Brain microvascular endothelial cell (primary cell): ENCODE measurements at regions not wholly inside any gene's neighbourhood (a gene's known extent, or its start where the extent isn't known, plus 50 kb on each side); places are given as distances from the start of the nearest gene placed in this dataset.

Experiments
- DNase-seq: peaks from one replicate; pipeline ENCODE4 v3.0.0-alpha.2; 2020
- H3K27ac ChIP-seq: fragments of 250-450 bp; sonication (Bioruptor Pico); 2 replicates; pipeline ENCODE4 v1.5.1; 2020; ENCODE audit warnings: mild to moderate bottlenecking, moderate library complexity
- H3K27me3 ChIP-seq: fragments of 250-450 bp; sonication (Bioruptor Pico); replicated peaks from 2 replicates; pipeline ENCODE4 v1.5.1; 2020; ENCODE audit warnings: mild to moderate bottlenecking
- H3K36me3 ChIP-seq: fragments of 250-450 bp; sonication (Bioruptor Pico); replicated peaks from 2 replicates; pipeline ENCODE4 v1.5.1; 2020; ENCODE audit warnings: mild to moderate bottlenecking
- H3K4me3 ChIP-seq: 2 replicates; pipeline ENCODE4 v1.5.1; 2011; ENCODE audit warnings: low read depth, mild to moderate bottlenecking, control low read depth, low read length, moderate library complexity
- CTCF ChIP-seq: IDR thresholded peaks from 2 replicates; pipeline ENCODE4 v1.5.1; 2011; ENCODE audit warnings: low read depth, mild to moderate bottlenecking, moderate library complexity, low read length, control low read depth, inconsistent platforms; ENCODE audit errors: missing control alignments
- in situ Hi-C: cut with HindIII; loops from 2 replicates; pipeline ENCODE4 v1.10.0; 2017; ENCODE audit warnings: low sequenced_read_pairs, low pct_ligation_motif_present

DNA sequence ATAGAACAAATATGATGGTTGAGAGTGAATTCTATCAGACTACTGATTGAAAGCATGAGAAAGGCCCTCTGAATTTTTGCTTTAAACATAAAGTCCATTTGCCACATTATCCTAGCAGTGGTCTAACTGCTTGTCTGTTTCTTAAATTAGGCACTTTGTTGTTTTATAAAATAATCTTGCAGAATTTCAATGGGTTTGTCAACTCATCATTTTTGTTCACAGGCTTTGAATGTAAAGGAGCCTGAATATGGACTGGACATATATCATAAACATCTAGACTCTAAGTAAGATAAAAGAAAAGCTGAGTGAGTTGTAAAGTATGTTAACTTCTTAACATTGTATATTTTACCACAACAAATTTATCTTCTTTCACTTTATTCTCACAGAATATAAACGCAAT is 845.9 kb downstream of the SUCLG1 start:
- DNase-seq, result no peak
- in situ Hi-C loops, result no loop called here
- Histone ChIP-seq H3K4me3 (no peak overlapping the region), H3K27ac (no peak overlapping the region), H3K36me3 (no peaks in the 10 kb centered on the region), H3K27me3 (no peaks in the 10 kb centered on the region)
- TF ChIP-seq CTCF, result no peak

- DNase-seq, result no peak
- Histone ChIP-seq H3K36me3 (no peaks in the 10 kb centered on the region), H3K27me3 (no peaks in the 10 kb centered on the region), H3K4me3 (no peak overlapping the region), H3K27ac (no peak overlapping the region)
- TF ChIP-seq CTCF, result no peak
- in situ Hi-C loops, result no loop called here
Measured at GRCh38 chr2:83602753-83603152, 856.3 kb downstream of the SUCLG1 start.

GRCh38 chr2:83596592-83597282 is 862.3 kb downstream of the SUCLG1 start:
- in situ Hi-C loops, result no loop called here
- no peak for DNase-seq
- no peak for TF ChIP-seq CTCF

DNA sequence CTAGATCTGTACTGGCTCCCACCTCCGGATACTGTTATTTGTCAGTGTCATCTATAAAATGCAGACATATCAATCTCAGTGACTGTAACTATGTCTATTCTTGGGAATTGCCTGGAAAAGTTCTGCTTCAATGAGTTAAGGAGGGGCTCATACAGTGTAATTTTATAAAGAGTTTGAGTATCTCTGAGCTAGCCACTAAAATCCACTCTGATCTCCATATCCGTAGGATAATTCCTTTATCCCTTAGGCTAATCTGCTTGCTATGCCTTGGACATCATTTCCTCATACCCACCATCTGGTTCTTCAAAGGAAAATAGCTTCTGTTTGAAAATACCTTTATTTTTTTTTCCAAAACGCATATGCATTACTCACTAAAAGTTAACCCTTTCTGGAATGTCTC is 863.2 kb downstream of the SUCLG1 start:
- in situ Hi-C loops, result no loop called here
- Histone ChIP-seq H3K36me3 (no peaks in the 10 kb centered on the region), H3K27ac (no peak overlapping the region), H3K27me3 (no peaks in the 10 kb centered on the region), H3K4me3 (no peak overlapping the region)
- no peak for TF ChIP-seq CTCF
- DNase-seq, result no peak

More at GRCh38 chr2:83596592-83597282, 862.3 kb downstream of the SUCLG1 start:
- Histone ChIP-seq H3K36me3 (no peaks in the 10 kb centered on the region), H3K4me3 (no peak overlapping the region), H3K27ac (no peak overlapping the region), H3K27me3 (no peaks in the 10 kb centered on the region)

DNA sequence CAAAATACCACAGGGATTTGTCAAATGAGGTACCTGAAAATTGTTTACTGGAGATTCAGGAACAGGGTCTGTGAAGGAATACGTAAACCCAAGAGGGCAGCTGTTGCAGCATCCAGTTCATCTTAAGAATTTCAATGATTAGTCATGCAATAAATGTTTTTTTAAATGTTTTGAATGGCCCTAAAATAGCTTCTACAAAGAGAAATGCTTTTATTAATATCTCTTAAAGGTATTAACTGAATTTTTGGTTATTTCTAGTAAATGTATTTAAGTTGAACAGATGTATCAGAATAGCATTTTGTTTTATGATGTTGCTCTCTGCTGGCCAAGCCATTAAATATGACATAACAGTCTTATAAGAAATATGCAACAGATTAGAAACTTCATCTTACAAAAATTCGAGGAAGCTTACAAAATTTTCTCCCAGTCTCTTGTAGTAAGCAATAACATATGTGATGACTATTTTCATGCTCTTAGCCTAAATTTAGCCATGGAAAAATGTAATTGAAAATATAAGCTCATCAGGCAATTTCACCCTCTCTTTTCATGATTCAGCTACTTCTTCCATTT is 863.9 kb downstream of the SUCLG1 start:
- Histone ChIP-seq H3K4me3 (no peak overlapping the region), H3K27me3 (no peaks in the 10 kb centered on the region), H3K36me3 (no peaks in the 10 kb centered on the region), H3K27ac (no peak overlapping the region)
- TF ChIP-seq CTCF, result no peak
- in situ Hi-C loops, result no loop called here
- no peak for DNase-seq
